ENCODE measurements at regions not wholly inside any gene's neighbourhood (a gene's known extent, or its start where the extent isn't known, plus 50 kb on each side); places are given as distances from the start of the nearest gene placed in this dataset.
A peak's percentile ranks its signal among the peaks of the same experiment; 100 is the strongest.
"Not testable (repeated sequence)": the region's sequence is repeated elsewhere in the genome, so short reads cannot be mapped to it uniquely, and the experiment has no call there.

- DNase-seq (ENCODE audit: low spot score) = no peak
Observed at GRCh38 chr2:17362956-17363355, 155.3 kb downstream of the RAD51AP2 start.

- no peak for DNase-seq (ENCODE audit: low spot score)
Observed at GRCh38 chr2:17355608-17356329, 162.5 kb downstream of the RAD51AP2 start.

GRCh38 chr2:17353263-17353662 lies 165.0 kb downstream of the RAD51AP2 start:
- no peak for DNase-seq (ENCODE audit: low spot score)

- not testable (repeated sequence) for DNase-seq (ENCODE audit: low spot score)
Observed at GRCh38 chr2:17342692-17343091, 175.5 kb downstream of the RAD51AP2 start.

- DNase-seq (ENCODE audit: low spot score) = no peak
Observed at GRCh38 chr2:17337507-17337906, 180.7 kb downstream of the RAD51AP2 start.

- no peak for DNase-seq (ENCODE audit: low spot score)
Observed at GRCh38 chr2:17336458-17336857, 181.8 kb downstream of the RAD51AP2 start.

GRCh38 chr2:17334300-17334699 lies 183.9 kb downstream of the RAD51AP2 start:
- DNase-seq (ENCODE audit: low spot score) = no peak

- no peak for DNase-seq (ENCODE audit: low spot score)
Observed at GRCh38 chr2:17331636-17332035, 186.6 kb downstream of the RAD51AP2 start.

GRCh38 chr2:17328161-17328560 lies 190.1 kb downstream of the RAD51AP2 start:
- no peak for DNase-seq (ENCODE audit: low spot score)

- DNase-seq (ENCODE audit: low spot score) = no peak
Observed at GRCh38 chr2:17327649-17328048, 190.6 kb downstream of the RAD51AP2 start.

GRCh38 chr2:17326717-17327116 lies 191.5 kb downstream of the RAD51AP2 start:
- DNase-seq (ENCODE audit: low spot score) = no peak

GRCh38 chr2:17323697-17324096 lies 194.5 kb downstream of the RAD51AP2 start:
- DNase-seq (ENCODE audit: low spot score) = no peak

GRCh38 chr2:17322461-17322860 lies 195.8 kb downstream of the RAD51AP2 start:
- no peak for DNase-seq (ENCODE audit: low spot score)

GRCh38 chr2:17319090-17319489 lies 199.2 kb downstream of the RAD51AP2 start:
- no peak for DNase-seq (ENCODE audit: low spot score)

GRCh38 chr2:17318013-17318412 lies 200.2 kb downstream of the RAD51AP2 start:
- DNase-seq (ENCODE audit: low spot score) = no peak

- no peak for DNase-seq (ENCODE audit: low spot score)
Observed at GRCh38 chr2:17317439-17317976, 200.7 kb downstream of the RAD51AP2 start.

- no peak for DNase-seq (ENCODE audit: low spot score)
Observed at GRCh38 chr2:17313261-17313660, 205.0 kb downstream of the RAD51AP2 start.

GRCh38 chr2:17311771-17312511 lies 206.3 kb downstream of the RAD51AP2 start:
- DNase-seq (ENCODE audit: low spot score) = no peak

- DNase-seq (ENCODE audit: low spot score) = peak; percentile 22
Observed at GRCh38 chr2:17311106-17311619, 207.1 kb downstream of the RAD51AP2 start.

- peak; percentile 80 for DNase-seq (ENCODE audit: low spot score)
Observed at GRCh38 chr2:17309741-17310339, 208.4 kb downstream of the RAD51AP2 start.

GRCh38 chr2:17309181-17309580 lies 209.1 kb downstream of the RAD51AP2 start:
- no peak for DNase-seq (ENCODE audit: low spot score)

- DNase-seq (ENCODE audit: low spot score) = no peak
Observed at GRCh38 chr2:17306706-17307105, 211.5 kb downstream of the RAD51AP2 start.

GRCh38 chr2:17306219-17306618 lies 212.0 kb downstream of the RAD51AP2 start:
- DNase-seq (ENCODE audit: low spot score) = no peak

All from iPS-NIHi11 (cell line).